Stomach (tissue), 8 donors: ENCODE measurements at regions not wholly inside any gene's neighbourhood (a gene's known extent, or its start where the extent isn't known, plus 50 kb on each side); places are given as distances from the start of the nearest gene placed in this dataset.

Experiments
- DNase-seq, 2 donors: peaks; one replicate each; pipeline versions ENCODE4 v3.0.0 to v3.0.0-alpha.2; 2013 to 2019
- H3K27ac ChIP-seq, 5 donors: fragments of 200-600 bp in 4 of 5; sonication (generic) in 4 of 5; one replicate each; pipeline ENCODE4 v1.5.1; 2013 to 2019; ENCODE audit warnings: mild to moderate bottlenecking in 1 of 5, moderate library complexity in 1 of 5
- H3K27me3 ChIP-seq, 3 donors: fragments of 200-600 bp; sonication (generic); one replicate each; pipeline ENCODE4 v1.5.1; 2017 to 2019; ENCODE audit warnings: mixed run types in 1 of 3
- H3K36me3 ChIP-seq, 4 donors: fragments of 200-600 bp; sonication (generic); 1 replicate in 3 of 4; 2 replicates in 1 of 4; pipeline ENCODE4 v1.5.1; 2016 to 2019
- H3K4me1 ChIP-seq, 4 donors: fragments of 200-600 bp; sonication (generic); one replicate each; pipeline ENCODE4 v1.5.1; 2016 to 2019
- H3K4me3 ChIP-seq, 4 donors: fragments of 200-600 bp; sonication (generic) in 3 of 4; one replicate each; pipeline ENCODE4 v1.5.1; 2016 to 2019; ENCODE audit warnings: mild to moderate bottlenecking in 1 of 4
- H3K9me3 ChIP-seq, 4 donors: fragments of 200-600 bp; sonication (generic); one replicate each; pipeline ENCODE4 v1.5.1; 2016 to 2019
- EP300 ChIP-seq: sonication (generic); formaldehyde crosslinking; IDR thresholded peaks from one replicate; pipeline ENCODE4 v1.6.1; 2017; ENCODE audit warnings: antibody characterized with exemption
- POLR2A ChIP-seq, 4 donors: fragments of 450-650 bp; IDR thresholded peaks; one replicate each; pipeline ENCODE4 v1.6.1; 2016; ENCODE audit warnings: antibody characterized with exemption in 4 of 4, control low read depth in 2 of 4, mild to moderate bottlenecking in 1 of 4, moderate library complexity in 1 of 4
- POLR2AphosphoS5 ChIP-seq, 3 donors: sonication (generic); formaldehyde crosslinking; IDR thresholded peaks; one replicate each; pipeline ENCODE4 v1.6.1; 2016; ENCODE audit warnings: antibody characterized with exemption in 3 of 3
- WGBS, 5 donors: extraction: QIAGEN DNeasy Blood & Tissue Kit in 3 of 5; methylation state at CpG; one replicate each; pipeline versions ENCODE4 v1.1.5 to v1.1.7; 2013 to 2018; 5-methylcytosine and 5-hydroxymethylcytosine counted together
- intact Hi-C: fragments of 100-400 bp; cut with DNase I; formaldehyde crosslinking; loops from one replicate; pipeline ENCODE4 v1.15.1; 2023; ENCODE audit warnings: low total_unique reads
- TF ChIP-seq, protein P1 (sequence below), 7 experiments: fragments of 450-650 bp in 4 of 7; fragments of 200-600 bp in 3 of 7; sonication (generic) in 3 of 7; IDR thresholded peaks; one replicate each; pipeline ENCODE4 v1.5.1; 2016 to 2019; ENCODE audit warnings: antibody characterized with exemption in 7 of 7, control low read depth in 2 of 7, mild to moderate bottlenecking in 1 of 7
- donor health status: healthy with polysubstance abuse.
- donor health status: Bipolar disorder and iron deficiency.
- donor health status: healthy.

- H3K9me3 ChIP-seq = peaks cover 0 to 13% (median 0%) of the 10 kb centered on the region in 4 donors
- no peak for DNase-seq
- H3K4me3 ChIP-seq = no peak overlapping the region
- 41 to 50% (median 42%) methylated on average over 6 of the region's 6 CpGs for WGBS, 5 donors
- no peak overlapping the region for H3K27ac ChIP-seq
- intact Hi-C loops = no loop called here
- H3K27me3 ChIP-seq = no peaks in the 10 kb centered on the region
- TF ChIP-seq POLR2AphosphoS5 (IDR thresholded peaks at IDR 0.05) = no peak
- TF ChIP-seq, protein P1, sequence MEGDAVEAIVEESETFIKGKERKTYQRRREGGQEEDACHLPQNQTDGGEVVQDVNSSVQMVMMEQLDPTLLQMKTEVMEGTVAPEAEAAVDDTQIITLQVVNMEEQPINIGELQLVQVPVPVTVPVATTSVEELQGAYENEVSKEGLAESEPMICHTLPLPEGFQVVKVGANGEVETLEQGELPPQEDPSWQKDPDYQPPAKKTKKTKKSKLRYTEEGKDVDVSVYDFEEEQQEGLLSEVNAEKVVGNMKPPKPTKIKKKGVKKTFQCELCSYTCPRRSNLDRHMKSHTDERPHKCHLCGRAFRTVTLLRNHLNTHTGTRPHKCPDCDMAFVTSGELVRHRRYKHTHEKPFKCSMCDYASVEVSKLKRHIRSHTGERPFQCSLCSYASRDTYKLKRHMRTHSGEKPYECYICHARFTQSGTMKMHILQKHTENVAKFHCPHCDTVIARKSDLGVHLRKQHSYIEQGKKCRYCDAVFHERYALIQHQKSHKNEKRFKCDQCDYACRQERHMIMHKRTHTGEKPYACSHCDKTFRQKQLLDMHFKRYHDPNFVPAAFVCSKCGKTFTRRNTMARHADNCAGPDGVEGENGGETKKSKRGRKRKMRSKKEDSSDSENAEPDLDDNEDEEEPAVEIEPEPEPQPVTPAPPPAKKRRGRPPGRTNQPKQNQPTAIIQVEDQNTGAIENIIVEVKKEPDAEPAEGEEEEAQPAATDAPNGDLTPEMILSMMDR (IDR thresholded peaks at IDR 0.05) = no peak
- TF ChIP-seq POLR2A (IDR thresholded peaks at IDR 0.05) = no peak
- no peak for TF ChIP-seq EP300
- H3K36me3 ChIP-seq = no peaks in the 10 kb centered on the region
- no peaks in the 10 kb centered on the region for H3K4me1 ChIP-seq
These were observed 139.6 kb upstream of the NETO1 start for GRCh38 chr18:73007195-73007914.

DNA sequence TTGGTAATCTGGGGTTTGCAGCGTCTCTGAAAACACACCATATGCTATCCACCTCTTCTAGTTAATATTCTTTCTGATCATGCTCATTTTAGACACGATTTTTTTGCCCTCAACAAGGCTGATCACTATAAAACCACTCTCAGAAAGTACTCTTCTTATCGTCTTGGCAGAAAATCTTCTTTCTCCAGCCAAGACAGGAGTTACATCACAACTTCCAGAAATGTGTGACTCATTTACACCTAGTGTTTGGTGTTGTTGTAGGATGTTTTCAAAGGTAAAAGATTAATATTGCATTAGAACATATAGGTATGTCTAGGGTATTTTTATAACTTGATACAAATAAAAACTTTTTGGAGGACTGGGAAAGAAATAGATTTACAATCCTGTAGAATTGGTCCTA lies 138.5 kb upstream of the NETO1 start:
- DNase-seq = no peak
- TF ChIP-seq EP300 = no peak
- TF ChIP-seq, protein P1 (IDR thresholded peaks at IDR 0.05) = no peak
- no peak for TF ChIP-seq POLR2A (IDR thresholded peaks at IDR 0.05)
- TF ChIP-seq POLR2AphosphoS5 (IDR thresholded peaks at IDR 0.05) = no peak
- Histone ChIP-seq H3K36me3 (no peaks in the 10 kb centered on the region), H3K4me3 (no peak overlapping the region), H3K4me1 (no peaks in the 10 kb centered on the region), H3K9me3 (peaks cover 0 to 6% (median 0%) of the 10 kb centered on the region in 4 donors), H3K27ac (no peak overlapping the region), H3K27me3 (no peaks in the 10 kb centered on the region)
- intact Hi-C loops = no loop called here
- 53 to 65% (median 61%) methylated on average over 3 of the region's 3 CpGs for WGBS, 5 donors

- no peaks in the 10 kb centered on the region for H3K36me3 ChIP-seq
- H3K4me3 ChIP-seq = no peak overlapping the region
- H3K9me3 ChIP-seq = peaks cover 0 to 6% (median 0%) of the 10 kb centered on the region in 4 donors
- no peak for DNase-seq
- intact Hi-C loops = no loop called here
- no peaks in the 10 kb centered on the region for H3K27me3 ChIP-seq
- H3K4me1 ChIP-seq = no peaks in the 10 kb centered on the region
- no peak overlapping the region for H3K27ac ChIP-seq
- 77 to 89% (median 79%) methylated on average over 2 of the region's 2 CpGs for WGBS, 5 donors
- TF ChIP-seq, protein P1 (IDR thresholded peaks at IDR 0.05) = no peak
- TF ChIP-seq EP300 (no peak), POLR2A (IDR thresholded peaks at IDR 0.05) (no peak), POLR2AphosphoS5 (IDR thresholded peaks at IDR 0.05) (no peak)
These were observed 136.5 kb upstream of the NETO1 start for GRCh38 chr18:73004260-73004659.

- no peak for TF ChIP-seq POLR2A (IDR thresholded peaks at IDR 0.05)
- no peak for TF ChIP-seq EP300
- TF ChIP-seq POLR2AphosphoS5 (IDR thresholded peaks at IDR 0.05) = no peak
- TF ChIP-seq, protein P1 (IDR thresholded peaks at IDR 0.05) = no peak
- Histone ChIP-seq H3K4me1 (no peaks in the 10 kb centered on the region), H3K27ac (no peak overlapping the region), H3K27me3 (no peaks in the 10 kb centered on the region), H3K4me3 (no peak overlapping the region), H3K9me3 (peaks cover 0 to 10% (median 1%) of the 10 kb centered on the region in 4 donors), H3K36me3 (no peaks in the 10 kb centered on the region)
- no peak for DNase-seq
- intact Hi-C loops = no loop called here
These were observed 132.3 kb upstream of the NETO1 start for GRCh38 chr18:72999971-73000607.
